Fibroblast of gingiva (primary cell): ENCODE measurements at regions not wholly inside any gene's neighbourhood (a gene's known extent, or its start where the extent isn't known, plus 50 kb on each side); places are given as distances from the start of the nearest gene placed in this dataset.
A peak's percentile ranks its signal among the peaks of the same experiment; 100 is the strongest.
"Not testable (repeated sequence)": the region's sequence is repeated elsewhere in the genome, so short reads cannot be mapped to it uniquely, and the experiment has no call there.

Experiments
- DNase-seq: peaks from one replicate; pipeline ENCODE4 v3.0.0-alpha.2; 2011; ENCODE audit warnings: low read depth

DNA sequence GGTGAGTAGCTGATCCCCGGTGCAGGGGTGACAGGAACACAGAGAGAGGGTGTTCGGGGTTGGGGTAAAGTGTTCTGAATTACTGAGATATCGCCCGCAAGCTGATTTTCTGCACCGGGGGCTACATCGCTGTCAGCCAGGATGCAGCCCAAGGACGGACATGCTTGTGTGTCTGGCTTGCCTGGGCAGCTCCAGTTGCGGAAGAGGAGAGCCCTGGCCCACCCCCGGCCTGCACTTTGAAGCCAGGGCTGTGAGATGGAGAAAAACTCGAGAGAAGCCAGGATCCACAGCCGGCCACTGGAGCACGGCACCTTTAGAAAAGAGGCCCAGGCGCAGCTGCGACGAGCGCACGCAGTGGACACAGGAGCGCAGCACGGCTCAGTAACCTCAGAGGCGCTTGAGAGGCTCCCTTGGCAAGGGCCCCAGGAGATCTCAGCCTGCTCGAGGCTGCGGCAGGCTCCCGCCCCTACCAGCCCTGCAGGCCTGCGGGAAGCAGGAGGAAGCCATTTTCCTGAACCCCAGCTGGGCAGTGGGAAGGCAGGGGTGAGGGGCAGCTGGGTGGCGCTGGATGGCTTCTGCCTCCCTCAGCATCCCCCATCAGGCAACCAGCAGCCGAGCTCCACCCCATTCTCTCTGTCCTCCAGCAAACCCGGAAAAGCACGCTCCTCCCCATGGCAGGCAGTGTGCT, 59.2 kb downstream of the C9orf50 start:
- DNase-seq: peak; percentile 24

DNA sequence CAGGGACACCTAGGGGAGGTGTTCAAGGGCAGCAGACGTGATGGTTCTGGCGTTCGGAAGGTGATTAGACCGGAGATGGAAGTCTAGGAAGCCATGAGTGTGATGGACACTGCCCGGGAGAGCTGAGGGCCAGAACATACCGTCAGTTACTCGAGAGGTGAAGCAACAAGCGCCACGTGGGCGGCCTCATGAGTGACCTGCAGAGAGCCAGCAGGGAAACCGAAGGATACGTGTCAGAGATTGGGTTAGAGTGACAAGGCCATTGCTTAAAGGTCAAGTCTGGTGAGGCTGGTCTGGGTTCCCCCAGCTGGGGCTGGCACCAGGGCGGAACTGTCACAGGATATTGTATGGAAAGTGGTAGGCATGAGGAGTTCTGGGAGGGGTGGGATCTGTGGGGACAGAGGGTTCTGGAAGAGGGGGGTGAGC, 60.0 kb downstream of the C9orf50 start:
- no peak for DNase-seq

DNA sequence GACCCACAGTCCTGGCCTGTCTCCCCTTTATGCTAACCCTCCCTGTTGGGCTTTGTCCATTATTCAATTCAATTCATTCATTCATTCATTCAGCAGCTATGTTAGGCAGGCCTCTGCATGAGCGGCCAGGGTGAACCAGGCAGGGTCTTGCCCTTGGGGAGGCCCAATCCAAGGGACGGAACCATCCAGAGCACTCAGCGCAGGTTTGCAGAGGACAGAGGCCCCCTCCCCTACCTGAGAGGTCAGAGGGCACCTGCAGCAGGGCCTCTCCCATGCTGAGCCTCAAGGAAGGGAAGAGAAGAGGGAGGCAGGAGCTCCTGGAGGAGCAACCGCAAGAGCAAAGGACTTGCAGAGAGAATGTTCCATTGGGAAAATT, 61.4 kb downstream of the C9orf50 start:
- no peak for DNase-seq

DNA sequence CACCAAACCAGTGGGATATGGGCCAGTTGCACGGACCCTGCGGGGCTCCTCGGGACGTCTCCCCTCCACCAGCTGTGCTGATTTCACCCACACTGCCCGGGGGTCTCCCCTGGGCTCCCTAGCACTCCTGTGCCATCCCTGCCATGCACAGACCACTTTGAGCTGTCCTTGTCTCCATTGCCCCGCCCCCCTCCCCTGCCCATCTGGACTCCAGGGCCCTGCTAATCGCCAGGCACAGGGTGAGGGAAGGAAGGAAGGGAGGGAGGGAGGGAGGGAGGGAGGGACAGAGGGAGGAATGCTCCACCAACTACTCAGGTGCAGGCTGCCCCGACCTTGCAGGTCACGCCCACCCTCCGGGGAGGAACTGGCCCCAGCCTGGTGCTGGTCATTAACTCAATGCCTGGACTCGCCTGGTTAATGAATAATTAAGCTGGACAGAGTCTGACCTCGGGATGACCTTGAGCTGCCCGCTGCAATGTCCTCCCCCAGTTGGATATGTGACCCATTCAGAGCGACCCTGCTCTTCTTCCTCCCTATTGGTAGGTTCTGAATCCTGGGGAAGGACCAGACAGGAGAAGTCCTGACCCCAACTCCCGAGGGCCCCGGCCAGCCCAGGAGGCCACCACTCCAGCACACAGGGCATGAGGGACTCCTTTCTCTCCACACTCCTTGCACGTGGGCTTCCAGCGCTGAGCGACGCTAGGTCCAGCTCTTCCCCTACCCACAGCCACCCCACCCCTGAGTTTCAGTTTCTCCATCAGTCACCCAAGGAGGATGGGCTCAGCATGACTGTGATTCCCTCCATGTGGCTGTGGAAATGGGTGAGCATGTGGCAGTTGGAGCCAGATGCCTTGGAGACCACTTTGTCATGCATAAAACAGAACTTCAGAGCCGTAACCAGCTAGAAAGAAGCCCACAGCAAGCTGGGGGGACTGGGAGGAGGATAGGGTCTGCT, 62.1 kb downstream of the C9orf50 start:
- DNase-seq: no peak

DNA sequence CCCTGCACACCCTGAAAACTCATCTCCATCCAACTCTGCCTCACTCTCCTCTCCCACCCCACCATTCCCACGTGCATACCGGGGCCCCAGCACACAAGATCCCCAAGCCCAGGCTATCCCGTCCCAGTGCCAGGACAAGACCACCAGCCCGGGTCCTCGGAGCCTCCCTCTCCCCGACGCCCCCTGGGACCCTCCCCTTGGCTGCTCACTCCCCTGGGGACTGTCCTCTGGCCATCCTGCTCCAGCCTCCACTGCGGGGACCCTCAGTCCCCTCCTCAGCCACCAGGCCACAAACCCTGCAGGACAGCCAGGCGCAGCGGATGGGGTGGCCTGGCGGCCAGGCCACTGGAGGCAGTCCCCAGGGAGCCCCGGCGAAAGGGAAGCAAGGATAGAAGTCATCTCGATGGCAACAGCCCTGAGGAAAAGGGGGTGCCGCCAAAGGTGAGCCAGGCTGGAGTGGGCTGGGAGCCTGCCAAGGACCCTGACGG, 62.8 kb downstream of the C9orf50 start:
- DNase-seq: no peak

DNA sequence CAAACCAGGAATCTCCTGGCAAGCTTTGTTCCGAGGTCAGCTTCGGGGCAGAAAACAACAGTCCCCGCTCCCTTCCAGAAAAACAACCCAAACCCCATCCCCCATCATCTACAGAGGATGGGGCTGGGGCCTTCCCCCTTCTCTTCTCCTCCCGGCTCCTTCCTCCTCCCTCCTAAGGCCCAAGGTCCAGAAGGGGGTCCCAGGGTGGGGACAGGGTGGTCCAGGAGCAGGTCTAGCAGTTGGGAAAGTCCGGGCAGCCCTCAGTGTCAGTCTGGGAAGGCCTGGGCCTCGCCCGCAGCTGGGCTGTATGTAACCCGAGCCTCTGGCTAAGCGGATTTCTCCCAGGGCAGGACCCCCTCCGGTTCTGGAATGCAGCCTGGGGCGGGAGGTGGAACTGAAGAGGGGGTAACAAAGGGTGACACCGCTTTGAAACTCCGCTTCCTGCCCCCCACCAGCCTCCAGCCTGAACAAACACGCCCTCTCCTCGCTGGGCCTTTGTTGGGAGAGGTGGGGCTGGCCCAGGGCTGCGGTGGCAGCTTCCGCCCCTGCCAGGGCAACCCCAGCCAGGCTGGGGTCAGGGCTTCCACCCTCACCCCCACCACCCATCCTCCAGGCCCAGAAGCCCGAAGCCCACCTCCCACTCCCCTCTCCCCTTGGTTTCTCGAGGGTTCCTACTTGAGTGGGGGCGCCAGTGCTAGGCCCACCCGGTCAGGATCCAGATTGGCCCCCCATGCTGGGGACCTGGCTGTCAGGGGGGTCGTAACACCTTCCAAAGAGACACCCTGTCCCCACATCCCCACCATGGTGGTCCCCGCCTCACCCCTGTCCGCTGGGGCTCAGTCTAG, 63.5 kb downstream of the C9orf50 start:
- DNase-seq: peak; percentile 41

DNA sequence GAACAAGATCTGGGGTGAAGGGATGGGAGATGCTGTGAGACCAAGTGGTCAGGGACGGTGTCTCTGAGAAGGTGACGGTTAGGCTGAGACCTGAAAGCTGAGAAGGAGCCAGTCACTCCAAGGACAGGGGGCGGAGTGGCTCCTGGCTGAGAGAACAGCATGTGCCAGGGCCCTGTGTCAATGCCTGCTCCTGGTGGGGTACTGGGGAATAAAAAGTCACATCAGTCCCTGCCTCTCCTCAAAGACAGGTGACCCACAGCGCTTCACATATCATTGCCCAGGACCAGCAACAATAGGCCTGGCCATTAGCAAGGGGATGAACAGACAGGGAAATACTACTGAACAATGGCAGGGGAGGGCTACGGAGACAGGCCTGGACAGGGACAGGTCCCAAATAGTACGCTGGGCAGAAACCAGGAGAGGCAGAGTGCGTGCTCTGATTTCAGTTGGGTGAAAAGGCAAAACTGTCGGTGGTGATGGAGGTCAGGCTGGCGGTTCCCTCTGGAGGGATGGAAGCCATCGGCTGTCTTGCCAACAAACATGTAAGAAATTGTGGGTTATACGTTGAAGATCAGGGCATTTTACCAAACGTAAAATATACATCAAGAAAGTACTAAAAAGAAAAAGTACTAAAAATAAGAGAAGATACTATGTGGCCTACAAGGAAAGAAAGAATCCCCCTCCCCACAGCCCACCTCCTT, 64.3 kb downstream of the C9orf50 start:
- DNase-seq: no peak

DNA sequence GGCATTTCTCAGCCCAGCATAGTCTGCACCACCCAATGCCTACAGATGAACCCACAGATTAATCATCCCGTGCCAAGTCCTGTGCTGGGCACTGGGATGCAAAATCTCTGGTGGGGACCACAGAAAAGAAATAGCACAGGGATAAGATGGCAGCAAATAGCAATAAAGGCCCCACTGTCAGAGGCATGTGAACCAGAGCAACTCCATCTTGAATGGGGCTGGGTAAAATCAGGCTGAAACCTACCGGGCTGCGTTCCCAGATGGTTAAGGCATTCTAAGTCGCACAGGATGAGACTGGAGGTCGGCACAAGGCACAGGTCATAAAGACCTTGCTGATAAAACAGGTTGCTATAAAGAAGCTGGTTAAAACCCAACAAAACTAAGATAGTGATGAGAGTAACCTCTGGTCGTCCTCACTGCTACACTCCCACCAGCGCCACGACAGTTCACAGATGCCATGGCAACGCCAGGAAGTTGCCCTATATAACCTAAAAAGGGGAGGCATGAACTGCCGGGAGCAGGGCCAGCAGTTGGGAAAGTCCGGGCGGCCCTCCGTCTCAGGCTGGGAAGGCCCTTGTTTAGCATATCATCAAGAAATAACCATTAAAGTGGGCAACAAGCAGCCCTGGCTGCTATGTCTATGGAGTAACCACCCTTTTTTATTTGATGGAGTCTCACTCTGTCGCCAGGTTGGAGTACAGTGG, 65.2 kb downstream of the C9orf50 start:
- no peak for DNase-seq

DNA sequence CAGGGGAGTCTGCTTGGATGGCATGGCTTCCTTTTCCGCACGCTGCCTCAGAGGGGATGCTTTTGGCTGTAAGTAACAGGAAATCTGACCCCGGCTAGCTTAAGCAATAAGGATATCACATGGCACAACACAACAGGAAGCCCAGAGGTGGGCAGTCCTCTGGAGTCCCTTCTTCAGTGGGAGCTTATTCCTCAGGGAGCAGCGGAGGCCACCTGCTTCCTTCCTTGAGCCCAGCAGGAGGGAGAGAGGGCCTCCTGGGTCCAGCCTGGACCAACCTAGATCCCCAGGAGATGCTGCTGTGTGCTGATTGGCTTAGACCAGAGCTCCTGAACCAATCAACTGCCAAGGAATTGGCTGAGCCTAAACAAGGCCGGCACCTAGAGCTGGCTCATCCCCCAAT, 66.3 kb downstream of the C9orf50 start:
- DNase-seq: peak; percentile 26

DNA sequence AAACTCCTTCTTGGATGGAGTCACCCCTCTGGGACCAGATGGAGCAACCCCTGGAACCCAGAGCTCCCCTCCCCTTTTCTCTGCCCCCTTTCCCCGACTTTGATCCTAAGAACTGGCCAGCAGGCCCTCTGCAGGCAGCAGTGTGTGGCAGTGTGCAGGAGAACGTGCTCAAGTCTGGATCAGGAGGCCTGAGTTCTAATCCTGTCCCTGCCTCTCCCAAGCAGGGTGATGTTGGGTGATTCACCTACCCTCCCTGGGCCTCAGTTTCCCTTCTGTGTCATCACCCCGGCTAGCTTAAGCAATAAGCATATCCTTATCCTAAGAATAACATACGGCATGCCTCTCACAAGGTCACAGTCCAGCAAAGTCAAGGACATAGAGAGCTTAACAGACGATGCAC, 67.6 kb downstream of the C9orf50 start:
- DNase-seq: no peak

DNA sequence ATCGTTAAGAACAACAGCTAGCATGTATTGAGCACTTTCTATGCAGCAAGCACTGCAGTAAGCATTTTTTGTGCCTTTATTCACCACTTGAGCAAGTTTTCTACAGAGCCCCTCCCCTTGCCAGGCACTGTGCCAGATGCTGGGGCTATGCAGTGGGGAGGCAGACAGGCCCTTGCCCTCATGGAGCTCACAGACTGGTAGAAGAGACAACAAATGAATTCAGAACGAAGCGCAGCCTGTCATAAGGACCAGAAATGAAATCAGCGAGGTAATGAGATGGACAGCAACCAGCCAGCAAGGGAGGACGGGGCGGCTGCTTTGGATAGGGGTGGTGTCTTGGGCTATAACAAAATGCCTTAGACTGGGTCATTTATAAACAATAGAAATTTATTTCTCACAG, 68.8 kb downstream of the C9orf50 start:
- DNase-seq: no peak

DNA sequence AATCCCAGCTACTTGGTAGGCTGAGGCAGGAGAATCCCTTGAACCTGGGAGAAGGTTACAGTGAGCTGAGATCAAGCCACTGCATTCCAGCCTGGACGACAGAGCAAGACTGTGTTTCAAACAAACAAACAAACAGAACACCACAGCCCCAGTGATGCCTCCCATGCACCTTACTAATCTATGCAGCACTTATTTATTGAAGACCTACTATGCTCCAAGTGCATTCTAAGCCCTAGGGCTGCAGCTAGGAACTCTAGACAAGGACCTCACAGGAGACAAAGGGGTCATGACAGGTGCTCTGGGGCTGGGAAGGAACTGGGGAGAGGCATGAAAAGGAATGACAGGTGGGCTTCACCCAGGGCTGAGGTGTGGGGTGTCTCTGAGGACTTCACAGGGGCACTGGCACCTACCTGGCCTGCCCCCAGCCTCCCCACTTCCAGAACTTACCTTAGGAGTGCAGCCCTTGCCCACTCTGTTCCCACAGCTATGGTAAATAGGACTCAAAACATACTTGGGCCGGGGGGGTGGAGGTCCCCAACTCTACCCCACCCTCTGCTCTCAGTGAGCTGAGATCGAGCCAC, 69.4 kb downstream of the C9orf50 start:
- DNase-seq: no peak

DNA sequence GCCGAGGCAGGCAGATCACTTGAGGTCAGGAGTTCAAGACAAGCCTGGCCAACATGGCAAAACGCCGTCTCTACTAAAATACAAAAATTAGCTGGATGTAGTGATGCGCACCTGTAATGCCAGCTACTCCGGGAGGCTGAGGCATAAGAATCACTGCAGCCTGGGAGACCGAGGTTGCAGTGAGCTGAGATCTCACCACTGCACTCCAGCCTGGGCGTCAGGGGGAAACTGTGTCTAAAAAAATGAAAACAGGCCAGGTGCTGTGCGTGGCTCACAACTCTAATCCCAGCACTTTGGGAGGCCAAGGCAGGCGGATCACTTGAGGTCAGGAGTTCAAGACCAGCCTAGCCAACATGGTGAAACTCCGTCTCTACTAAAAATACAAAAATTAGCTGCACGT, 69.9 kb downstream of the C9orf50 start:
- DNase-seq: not testable (repeated sequence)

DNA sequence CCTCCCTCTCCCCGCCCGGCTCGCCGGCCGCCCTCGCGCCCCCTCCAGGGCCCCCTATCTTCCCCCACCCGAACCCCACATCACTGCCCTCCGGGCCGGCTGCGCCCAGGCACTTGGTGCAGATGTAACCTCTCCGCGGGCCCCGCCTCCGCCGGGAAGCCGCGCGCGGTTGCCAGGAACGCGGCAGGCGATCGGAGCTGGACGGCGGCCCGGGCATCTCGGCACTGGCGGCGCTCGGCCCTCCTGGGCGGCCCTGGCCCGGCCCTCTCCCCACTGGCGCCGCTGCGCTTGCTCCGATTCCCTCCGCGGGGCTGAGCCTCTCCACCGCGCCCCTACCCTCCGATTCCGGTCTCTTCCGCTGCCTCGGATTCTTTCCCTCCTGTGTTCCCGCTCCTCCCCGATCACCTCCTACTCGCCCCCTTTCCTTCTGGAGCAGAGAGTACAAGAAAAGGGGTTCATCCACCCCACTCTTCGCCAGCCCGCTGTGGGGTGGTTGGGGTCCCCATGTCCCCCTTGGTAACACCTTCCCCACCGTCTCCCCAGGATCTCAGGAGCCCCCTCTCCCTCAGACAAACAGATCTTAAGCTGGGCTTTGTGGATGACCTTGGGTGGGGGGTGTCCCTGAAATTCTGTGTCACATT, 70.6 kb downstream of the C9orf50 start:
- DNase-seq: peak; percentile 76

DNA sequence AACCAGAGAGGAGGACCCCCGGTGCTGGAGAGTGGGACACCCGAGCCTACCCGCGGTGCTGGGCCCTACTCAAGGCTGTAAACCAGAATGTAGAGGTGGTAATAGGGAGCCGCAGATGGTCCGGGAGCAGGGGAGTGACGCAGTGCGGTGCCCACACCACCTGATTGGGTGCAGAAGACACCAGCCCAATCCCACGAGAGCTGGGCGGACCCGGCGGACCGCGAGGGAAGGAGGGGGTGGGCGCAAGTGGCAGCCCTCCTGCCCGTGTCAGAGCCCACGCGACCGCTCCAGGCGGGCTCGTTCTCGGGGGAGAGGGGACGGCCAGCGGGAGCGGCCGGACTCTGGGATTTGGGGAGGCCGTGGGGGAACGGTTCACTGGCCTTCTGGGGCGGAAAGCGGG, 71.2 kb downstream of the C9orf50 start:
- peak; percentile 60 for DNase-seq

DNA sequence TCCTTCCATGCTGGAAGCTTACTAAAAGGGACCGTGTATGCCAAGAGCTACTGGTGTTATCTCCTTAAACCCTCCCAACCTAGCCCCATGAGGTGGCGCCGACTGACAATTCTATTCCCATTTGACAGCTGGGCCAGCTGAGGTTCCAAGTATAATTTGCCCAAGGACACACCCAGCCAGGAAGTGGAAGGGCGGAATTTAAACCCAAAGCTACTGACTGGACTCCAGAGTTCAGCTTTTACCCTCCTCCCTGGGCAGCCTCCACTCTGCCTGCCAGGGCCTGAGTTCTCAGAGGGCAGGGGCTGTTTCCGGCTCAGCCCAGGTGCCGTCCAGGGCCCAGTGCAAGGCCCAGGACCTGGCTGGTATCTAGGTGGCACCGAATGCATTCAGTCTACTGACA, 71.8 kb downstream of the C9orf50 start:
- no peak for DNase-seq

DNA sequence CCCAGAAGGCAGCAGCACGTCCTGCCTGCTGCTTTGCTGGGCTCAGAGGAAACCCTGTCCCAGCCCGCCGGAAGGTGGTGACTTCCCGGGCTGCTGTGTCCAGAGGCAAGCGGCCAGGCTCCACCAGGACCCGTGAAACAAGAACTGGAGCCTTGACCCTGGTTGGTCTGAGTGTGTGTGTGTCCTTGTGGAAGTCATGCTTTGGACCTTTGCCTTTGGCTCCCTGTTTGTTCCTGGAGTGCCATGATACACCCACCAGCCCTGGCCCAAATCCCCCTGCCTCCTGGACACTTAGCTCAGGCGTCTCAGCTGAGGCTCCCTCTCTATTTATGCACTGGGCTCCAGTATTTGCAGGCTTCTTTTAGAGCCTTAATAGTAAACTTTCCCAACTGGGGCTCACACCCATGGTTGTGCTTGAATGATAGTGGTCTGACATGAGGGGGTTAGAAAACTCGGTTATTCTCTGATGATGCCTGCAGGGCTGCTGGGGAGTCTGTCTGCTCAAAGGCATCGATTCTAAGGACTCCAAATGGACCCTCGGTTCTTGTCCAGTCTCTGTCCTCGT, 72.2 kb downstream of the C9orf50 start:
- DNase-seq: no peak

DNA sequence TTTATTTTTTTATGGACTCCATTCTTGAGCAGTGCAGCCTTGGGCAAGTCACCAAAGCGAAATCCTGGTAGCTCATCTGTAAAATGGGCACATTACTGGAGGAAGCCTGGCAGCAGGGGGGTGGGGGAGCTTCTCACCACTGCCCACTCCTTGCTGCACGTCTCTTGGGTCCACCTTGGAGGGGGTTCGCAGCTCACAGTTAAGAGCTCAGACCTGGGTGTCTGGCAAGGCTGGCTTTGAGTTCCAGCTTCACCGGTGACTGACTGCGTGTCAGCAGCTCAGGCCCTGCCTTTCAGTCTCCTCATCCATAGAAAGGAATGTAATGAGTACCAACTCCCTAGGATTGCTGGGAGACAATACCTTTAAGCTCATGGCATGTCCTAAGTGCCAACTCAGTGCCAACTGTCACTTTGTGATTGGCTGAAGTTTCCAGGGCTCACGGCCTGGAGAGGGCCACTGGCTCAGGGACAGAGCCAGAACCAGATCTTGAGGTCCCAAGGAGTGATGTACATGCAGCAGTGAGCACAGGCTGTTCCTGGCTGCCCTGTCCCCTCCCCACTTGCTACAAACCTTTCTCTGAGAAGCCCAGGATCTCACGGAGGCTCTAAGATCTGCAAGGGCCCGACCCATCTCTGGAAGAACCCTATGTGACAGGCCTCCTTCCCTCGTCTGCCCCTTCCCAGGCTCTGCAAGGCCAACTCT, 72.9 kb downstream of the C9orf50 start:
- DNase-seq: no peak

DNA sequence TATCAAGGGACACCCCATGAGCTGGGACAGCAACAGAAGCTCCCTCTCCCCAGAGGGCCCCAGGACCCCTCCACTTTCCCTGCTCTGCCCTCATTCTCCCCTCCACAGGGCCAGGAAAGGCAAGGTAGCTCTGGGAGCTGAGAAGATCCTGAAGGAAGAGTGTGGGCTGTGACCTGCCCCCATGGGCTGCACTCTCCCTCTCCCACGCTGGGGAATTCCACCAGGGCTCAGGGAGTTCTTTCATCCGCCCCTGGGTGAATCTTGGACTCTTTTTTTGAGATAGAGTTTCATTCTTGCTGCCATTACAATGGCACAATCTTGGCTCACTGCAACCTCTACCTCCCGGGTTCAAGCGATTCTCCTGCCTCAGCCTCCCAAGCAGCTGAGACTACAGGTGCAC, 73.8 kb downstream of the C9orf50 start:
- DNase-seq: no peak
